Osteoblast (primary cell): ENCODE measurements at regions not wholly inside any gene's neighbourhood (a gene's known extent, or its start where the extent isn't known, plus 50 kb on each side); places are given as distances from the start of the nearest gene placed in this dataset.
"Not testable (repeated sequence)": the region's sequence is repeated elsewhere in the genome, so short reads cannot be mapped to it uniquely, and the experiment has no call there.

Source experiments
- DNase-seq: peaks from one replicate; pipeline ENCODE4 v3.0.0; 2011; ENCODE audit warnings: low spot score, mixed read lengths; ENCODE audit not compliant: insufficient read length; ENCODE audit errors: missing footprints
- H2AFZ ChIP-seq: 2 replicates; pipeline ENCODE4 v1.6.0; 2011; ENCODE audit warnings: mild to moderate bottlenecking, low read length
- H3K27ac ChIP-seq: 2 replicates; pipeline ENCODE4 v1.5.1; 2011; ENCODE audit warnings: mild to moderate bottlenecking, low read depth, low read length, moderate library complexity
- H3K27me3 ChIP-seq: 2 replicates; pipeline ENCODE4 v1.6.0; 2012; ENCODE audit warnings: mild to moderate bottlenecking, control low read depth, inconsistent platforms, low read length, moderate library complexity; ENCODE audit not compliant: insufficient read depth
- H3K36me3 ChIP-seq: 2 replicates; pipeline ENCODE4 v1.5.1; 2011; ENCODE audit warnings: mild to moderate bottlenecking, low read length, control low read depth, moderate library complexity; ENCODE audit not compliant: insufficient read depth
- H3K4me1 ChIP-seq: 2 replicates; pipeline ENCODE4 v1.5.1; 2011; ENCODE audit warnings: mild to moderate bottlenecking, low read length, control low read depth, moderate library complexity; ENCODE audit not compliant: insufficient read depth
- H3K4me2 ChIP-seq: 2 replicates; pipeline ENCODE4 v1.6.0; 2011; ENCODE audit warnings: mild to moderate bottlenecking, low read length; ENCODE audit not compliant: insufficient read depth
- H3K4me3 ChIP-seq: fragments of 200-600 bp; sonication (generic); 3 replicates; pipeline ENCODE4 v1.5.1; 2012; ENCODE audit warnings: mild to moderate bottlenecking, low read length, inconsistent platforms; ENCODE audit not compliant: insufficient read depth
- H3K79me2 ChIP-seq: 2 replicates; pipeline ENCODE4 v1.6.0; 2012; ENCODE audit warnings: mild to moderate bottlenecking, low read length, control low read depth, inconsistent platforms; ENCODE audit not compliant: insufficient read depth
- H3K9me3 ChIP-seq: 2 replicates; pipeline ENCODE4 v1.5.1; 2011; ENCODE audit warnings: low read depth, low read length, control low read depth
- H4K20me1 ChIP-seq: 2 replicates; pipeline ENCODE4 v1.6.0; 2012; ENCODE audit warnings: mild to moderate bottlenecking, low read length, control low read depth; ENCODE audit not compliant: insufficient read depth

GRCh38 chr22:11561744-11562143 is 3966.2 kb upstream of the OR11H1 start:
- not testable (repeated sequence) for H3K27me3 ChIP-seq, H3K27ac ChIP-seq, H3K79me2 ChIP-seq, H2AFZ ChIP-seq, H3K36me3 ChIP-seq, H3K4me3 ChIP-seq, H3K4me1 ChIP-seq, DNase-seq, H3K4me2 ChIP-seq, H4K20me1 ChIP-seq, H3K9me3 ChIP-seq

GRCh38 chr22:11568837-11569563 is 3959.0 kb upstream of the OR11H1 start:
- not testable (repeated sequence) for H3K79me2 ChIP-seq, DNase-seq, H3K27me3 ChIP-seq, H4K20me1 ChIP-seq, H3K27ac ChIP-seq, H3K36me3 ChIP-seq, H3K4me2 ChIP-seq, H2AFZ ChIP-seq, H3K4me1 ChIP-seq, H3K4me3 ChIP-seq
- H3K9me3 ChIP-seq, result peaks cover 10% of the 10 kb centered on the region

GRCh38 chr22:11569564-11569940 is 3958.4 kb upstream of the OR11H1 start:
- H3K4me2 ChIP-seq, H3K79me2 ChIP-seq, DNase-seq, H4K20me1 ChIP-seq, H3K4me1 ChIP-seq, H3K27me3 ChIP-seq, H2AFZ ChIP-seq, H3K27ac ChIP-seq, H3K36me3 ChIP-seq, H3K4me3 ChIP-seq: not testable (repeated sequence)
- H3K9me3 ChIP-seq, result peaks cover 10% of the 10 kb centered on the region

DNA sequence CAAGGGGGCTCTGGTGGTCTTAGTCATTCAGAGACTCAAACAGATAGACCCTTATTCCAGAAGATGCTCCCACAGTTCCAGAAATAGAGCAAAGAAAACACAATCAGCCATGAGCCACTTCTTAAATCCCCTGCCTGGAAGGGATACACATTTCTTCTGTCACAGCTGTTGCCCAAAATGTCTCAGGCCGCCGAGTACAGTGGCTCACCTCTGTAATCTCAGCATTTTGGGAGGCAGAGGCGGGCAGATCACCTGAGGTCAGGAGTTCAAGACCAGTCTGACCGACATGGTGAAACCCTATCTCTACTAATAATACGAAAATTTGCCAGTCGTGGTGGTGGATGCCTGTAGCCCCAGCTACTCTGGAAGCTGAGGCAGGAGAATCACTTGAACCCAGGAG is 3954.8 kb upstream of the OR11H1 start:
- not testable (repeated sequence) for H3K79me2 ChIP-seq, H4K20me1 ChIP-seq, H3K27me3 ChIP-seq, H3K27ac ChIP-seq, H3K4me3 ChIP-seq, H2AFZ ChIP-seq, DNase-seq, H3K4me1 ChIP-seq, H3K4me2 ChIP-seq, H3K36me3 ChIP-seq
- H3K9me3 ChIP-seq, result peaks cover 13% of the 10 kb centered on the region

DNA sequence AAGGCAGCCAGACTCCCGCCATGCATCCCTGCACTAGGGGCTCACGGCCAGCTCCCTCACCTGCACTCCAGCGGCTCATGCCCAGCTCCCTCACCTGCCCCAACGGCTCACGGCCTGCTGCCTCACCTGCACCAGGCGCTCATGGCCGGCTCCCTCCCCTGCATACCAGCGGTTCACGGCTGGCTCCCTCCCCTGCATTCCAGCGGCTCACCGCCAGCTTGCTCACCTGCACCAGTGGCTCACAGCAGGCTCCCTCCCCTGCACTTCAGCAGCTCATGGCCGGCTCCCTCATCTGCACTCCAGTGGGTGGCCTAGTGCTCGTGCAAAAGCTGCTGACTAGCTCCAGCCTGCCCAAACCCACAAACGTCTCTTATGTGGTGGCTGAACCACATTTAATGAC is 3953.8 kb upstream of the OR11H1 start:
- H3K4me2 ChIP-seq, H3K79me2 ChIP-seq, H3K27me3 ChIP-seq, H4K20me1 ChIP-seq, H3K4me1 ChIP-seq, H3K36me3 ChIP-seq, H3K4me3 ChIP-seq, H2AFZ ChIP-seq, H3K27ac ChIP-seq: not testable (repeated sequence)
- DNase-seq, result peak; percentile 6
- peaks cover 10% of the 10 kb centered on the region for H3K9me3 ChIP-seq

DNA sequence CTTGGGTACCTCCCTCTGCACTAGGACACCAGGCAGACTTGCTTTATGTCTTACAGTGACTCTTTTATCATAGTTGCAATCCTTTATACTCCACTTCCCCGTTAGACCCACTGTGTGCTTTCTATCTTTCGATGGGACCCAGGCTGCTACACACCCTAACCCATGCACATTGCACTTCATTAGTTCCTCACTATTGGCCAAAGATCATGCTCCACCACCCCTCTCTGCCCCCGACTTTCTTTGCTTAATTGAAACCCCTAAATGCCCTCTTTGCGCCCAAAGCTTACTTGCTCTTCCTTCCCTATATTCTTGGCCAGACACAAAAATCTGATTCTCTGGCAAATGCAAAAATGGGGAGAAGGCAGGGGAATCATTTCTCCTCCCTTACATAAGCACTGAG is 3953.3 kb upstream of the OR11H1 start:
- H4K20me1 ChIP-seq, result not testable (repeated sequence)

DNA sequence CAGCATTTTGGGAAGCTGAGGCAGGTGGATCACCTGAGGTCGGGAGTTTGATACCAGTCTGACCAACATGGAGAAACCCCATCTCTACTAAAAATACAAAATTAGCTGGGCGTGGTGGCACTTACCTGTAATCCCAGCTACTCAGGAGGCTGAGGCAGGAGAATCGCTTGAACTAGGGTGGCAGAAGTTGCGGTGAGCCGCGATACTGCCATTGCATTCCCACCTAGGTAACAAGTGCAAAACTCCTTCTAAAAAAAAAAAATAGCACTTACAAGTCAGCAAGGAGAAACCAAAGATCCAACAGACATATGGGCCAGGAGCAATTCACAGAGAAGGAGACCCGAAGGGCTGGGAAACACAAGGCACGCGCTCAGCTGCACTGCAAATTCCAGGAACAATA is 3951.3 kb upstream of the OR11H1 start:
- H4K20me1 ChIP-seq, H3K27me3 ChIP-seq, H3K9me3 ChIP-seq, H3K27ac ChIP-seq, H3K4me3 ChIP-seq, H2AFZ ChIP-seq, H3K4me1 ChIP-seq, H3K4me2 ChIP-seq, H3K79me2 ChIP-seq, H3K36me3 ChIP-seq, DNase-seq: not testable (repeated sequence)

More for the DNA sequence above, 3953.3 kb upstream of the OR11H1 start:
- not testable (repeated sequence) for H3K4me1 ChIP-seq, H3K36me3 ChIP-seq, DNase-seq, H3K27ac ChIP-seq, H3K4me3 ChIP-seq, H3K27me3 ChIP-seq, H3K9me3 ChIP-seq, H2AFZ ChIP-seq, H3K4me2 ChIP-seq, H3K79me2 ChIP-seq

DNA sequence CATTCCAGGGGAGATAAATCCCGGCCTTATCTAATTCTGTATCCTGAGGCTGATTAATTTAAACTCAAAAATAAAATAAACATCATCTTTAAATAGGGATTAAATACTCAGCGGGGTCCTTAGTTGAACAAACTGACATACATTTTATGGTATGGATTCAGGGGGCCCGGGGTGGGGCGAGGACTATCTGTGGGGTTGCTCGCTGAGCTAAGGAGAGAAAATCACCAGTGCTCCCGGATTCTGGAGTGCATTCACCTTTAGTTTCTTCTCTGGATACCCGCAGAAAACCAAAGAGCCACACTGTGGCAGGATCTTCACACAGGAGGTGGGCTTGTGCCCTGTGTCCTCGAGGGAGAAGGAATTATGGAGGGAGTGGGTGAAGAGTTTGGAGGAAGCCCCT is 3949.9 kb upstream of the OR11H1 start:
- not testable (repeated sequence) for H3K9me3 ChIP-seq, H3K4me1 ChIP-seq, H3K4me3 ChIP-seq

DNA sequence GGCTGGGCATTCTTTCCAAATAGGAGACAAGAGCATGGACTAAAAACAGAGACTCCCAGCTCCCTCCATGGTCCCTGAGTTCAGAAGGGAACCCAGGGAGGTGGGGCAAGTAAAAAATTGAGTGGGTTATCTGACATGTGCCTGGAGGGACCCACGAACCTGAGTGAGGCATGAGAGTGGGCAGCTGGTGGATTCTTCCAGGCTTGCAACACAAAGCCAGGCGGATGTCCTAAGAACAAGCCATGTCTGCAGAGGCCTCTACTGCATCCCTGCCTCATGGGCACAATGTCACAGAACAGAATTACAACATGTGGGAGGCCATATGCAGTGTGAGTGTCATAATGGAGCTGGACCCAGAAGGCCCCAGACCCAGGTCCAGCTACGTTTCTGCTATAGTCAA is 3949.4 kb upstream of the OR11H1 start:
- not testable (repeated sequence) for H3K27ac ChIP-seq, H3K27me3 ChIP-seq, DNase-seq, H4K20me1 ChIP-seq, H3K36me3 ChIP-seq, H3K9me3 ChIP-seq, H3K4me1 ChIP-seq, H3K4me3 ChIP-seq, H3K79me2 ChIP-seq, H2AFZ ChIP-seq, H3K4me2 ChIP-seq

More for the DNA sequence above, 3949.9 kb upstream of the OR11H1 start:
- not testable (repeated sequence) for H3K36me3 ChIP-seq, H2AFZ ChIP-seq, H3K27ac ChIP-seq, DNase-seq, H4K20me1 ChIP-seq, H3K27me3 ChIP-seq, H3K4me2 ChIP-seq, H3K79me2 ChIP-seq
